ENCODE measurements at regions not wholly inside any gene's neighbourhood (a gene's known extent, or its start where the extent isn't known, plus 50 kb on each side); places are given as distances from the start of the nearest gene placed in this dataset.

GRCh38 chr20:60220706-60221105, 262.5 kb downstream of the CDH26 start:
- no peaks in the 10 kb centered on the region for H4K20me1 ChIP-seq (ENCODE audit: low read length)
- H3K4me2 ChIP-seq (ENCODE audit: low read length), result no peak overlapping the region
- intact Hi-C loops (cut with micrococcal nuclease), result no loop called here
- H3K4me3 ChIP-seq (ENCODE audit: low read length), result no peak overlapping the region
- H3K4me1 ChIP-seq (ENCODE audit: insufficient read depth, low read length), result no peaks in the 10 kb centered on the region
- no peak overlapping the region for H3K27ac ChIP-seq (ENCODE audit: low read length)
- CTCF ChIA-PET, result no interaction called here
- no peak overlapping the region for H3K9ac ChIP-seq (ENCODE audit: low read length)
- H3K9me3 ChIP-seq (ENCODE audit: low read length), result no peaks in the 10 kb centered on the region
- no TSS peak for BruUV-seq (replicated peaks)
- POLR2A ChIA-PET (ENCODE audit: unreplicated experiment), result no interaction called here
- peaks cover 25% of the 10 kb centered on the region for H3K27me3 ChIP-seq (ENCODE audit: low read length)
- TF ChIP-seq EZH2 (IDR thresholded peaks at IDR 0.05; ENCODE audit: low read length, unreplicated experiment), result no peak
- no peak for TF ChIP-seq EZH2phosphoT487 (IDR thresholded peaks at IDR 0.05; ENCODE audit: borderline replicate concordance, low read length)
- TF ChIP-seq CTCF (conservative IDR thresholded peaks at IDR 0.05; ENCODE audit: low read depth, low read length), result no peak
- H3K79me2 ChIP-seq (ENCODE audit: low read length), result no peaks in the 10 kb centered on the region
- DNase-seq (no peak), ATAC-seq (no peak)
- no peak overlapping the region for H2AFZ ChIP-seq (ENCODE audit: low read length)
- no peaks in the 10 kb centered on the region for H3K36me3 ChIP-seq (ENCODE audit: low read depth, low read length)
- H3K9me2 ChIP-seq (replicated peaks; ENCODE audit: low read length), result no peaks in the 10 kb centered on the region
- no peaks in the 10 kb centered on the region for H3F3A ChIP-seq (ENCODE audit: low read length, unreplicated experiment)

GRCh38 chr20:60221593-60221992, 263.4 kb downstream of the CDH26 start:
- CTCF ChIA-PET, result no interaction called here
- no peak overlapping the region for H3K9ac ChIP-seq (ENCODE audit: low read length)
- H3K36me3 ChIP-seq (ENCODE audit: low read depth, low read length), result no peaks in the 10 kb centered on the region
- no peak overlapping the region for H3K4me2 ChIP-seq (ENCODE audit: low read length)
- TF ChIP-seq EZH2 (IDR thresholded peaks at IDR 0.05; ENCODE audit: low read length, unreplicated experiment) (no peak), CTCF (conservative IDR thresholded peaks at IDR 0.05; ENCODE audit: low read depth, low read length) (no peak), EZH2phosphoT487 (IDR thresholded peaks at IDR 0.05; ENCODE audit: borderline replicate concordance, low read length) (no peak)
- POLR2A ChIA-PET (ENCODE audit: unreplicated experiment), result no interaction called here
- H4K20me1 ChIP-seq (ENCODE audit: low read length), result no peaks in the 10 kb centered on the region
- no TSS peak for BruUV-seq (replicated peaks)
- no peak for ATAC-seq
- H3K27ac ChIP-seq (ENCODE audit: low read length), result no peak overlapping the region
- no peaks in the 10 kb centered on the region for H3K4me1 ChIP-seq (ENCODE audit: insufficient read depth, low read length)
- no peaks in the 10 kb centered on the region for H3K9me3 ChIP-seq (ENCODE audit: low read length)
- H3K27me3 ChIP-seq (ENCODE audit: low read length), result peaks cover 16% of the 10 kb centered on the region; the same call in 1 of the 2 replicates
- no peaks in the 10 kb centered on the region for H3F3A ChIP-seq (ENCODE audit: low read length, unreplicated experiment)
- H2AFZ ChIP-seq (ENCODE audit: low read length), result no peak overlapping the region
- H3K4me3 ChIP-seq (ENCODE audit: low read length), result no peak overlapping the region
- intact Hi-C loops (cut with micrococcal nuclease), result no loop called here
- DNase-seq, result no peak
- H3K79me2 ChIP-seq (ENCODE audit: low read length), result no peaks in the 10 kb centered on the region
- no peaks in the 10 kb centered on the region for H3K9me2 ChIP-seq (replicated peaks; ENCODE audit: low read length)

- ATAC-seq, result no peak
- TF ChIP-seq CTCF (conservative IDR thresholded peaks at IDR 0.05; ENCODE audit: low read depth, low read length) (no peak), EZH2 (IDR thresholded peaks at IDR 0.05; ENCODE audit: low read length, unreplicated experiment) (no peak), EZH2phosphoT487 (IDR thresholded peaks at IDR 0.05; ENCODE audit: borderline replicate concordance, low read length) (no peak)
- H3F3A ChIP-seq (ENCODE audit: low read length, unreplicated experiment), result no peaks in the 10 kb centered on the region
- no peaks in the 10 kb centered on the region for H3K79me2 ChIP-seq (ENCODE audit: low read length)
- no peaks in the 10 kb centered on the region for H4K20me1 ChIP-seq (ENCODE audit: low read length)
- no peaks in the 10 kb centered on the region for H3K9me3 ChIP-seq (ENCODE audit: low read length)
- BruUV-seq (replicated peaks), result no TSS peak
- H2AFZ ChIP-seq (ENCODE audit: low read length), result no peak overlapping the region
- no peak for DNase-seq
- H3K4me2 ChIP-seq (ENCODE audit: low read length), result no peak overlapping the region
- POLR2A ChIA-PET (ENCODE audit: unreplicated experiment), result no interaction called here
- intact Hi-C loops (cut with micrococcal nuclease), result no loop called here
- H3K27me3 ChIP-seq (ENCODE audit: low read length), result peaks cover 16% of the 10 kb centered on the region; the same call in 1 of the 2 replicates
- no peak overlapping the region for H3K9ac ChIP-seq (ENCODE audit: low read length)
- CTCF ChIA-PET, result no interaction called here
- H3K27ac ChIP-seq (ENCODE audit: low read length), result no peak overlapping the region
- no peak overlapping the region for H3K4me3 ChIP-seq (ENCODE audit: low read length)
- no peaks in the 10 kb centered on the region for H3K9me2 ChIP-seq (replicated peaks; ENCODE audit: low read length)
- no peaks in the 10 kb centered on the region for H3K4me1 ChIP-seq (ENCODE audit: insufficient read depth, low read length)
- H3K36me3 ChIP-seq (ENCODE audit: low read depth, low read length), result no peaks in the 10 kb centered on the region
These were observed 264.3 kb downstream of the CDH26 start for GRCh38 chr20:60222497-60222896.
